Ureter (tissue), 1 donor: ENCODE measurements at regions not wholly inside any gene's neighbourhood (a gene's known extent, or its start where the extent isn't known, plus 50 kb on each side); places are given as distances from the start of the nearest gene placed in this dataset.

Experiments
- DNase-seq: peaks from one replicate; pipeline ENCODE4 v3.0.0-alpha.2; 2020; ENCODE audit warnings: low spot score
- donor health status: DM: yes; HTN: yes; CAD: no.

DNA sequence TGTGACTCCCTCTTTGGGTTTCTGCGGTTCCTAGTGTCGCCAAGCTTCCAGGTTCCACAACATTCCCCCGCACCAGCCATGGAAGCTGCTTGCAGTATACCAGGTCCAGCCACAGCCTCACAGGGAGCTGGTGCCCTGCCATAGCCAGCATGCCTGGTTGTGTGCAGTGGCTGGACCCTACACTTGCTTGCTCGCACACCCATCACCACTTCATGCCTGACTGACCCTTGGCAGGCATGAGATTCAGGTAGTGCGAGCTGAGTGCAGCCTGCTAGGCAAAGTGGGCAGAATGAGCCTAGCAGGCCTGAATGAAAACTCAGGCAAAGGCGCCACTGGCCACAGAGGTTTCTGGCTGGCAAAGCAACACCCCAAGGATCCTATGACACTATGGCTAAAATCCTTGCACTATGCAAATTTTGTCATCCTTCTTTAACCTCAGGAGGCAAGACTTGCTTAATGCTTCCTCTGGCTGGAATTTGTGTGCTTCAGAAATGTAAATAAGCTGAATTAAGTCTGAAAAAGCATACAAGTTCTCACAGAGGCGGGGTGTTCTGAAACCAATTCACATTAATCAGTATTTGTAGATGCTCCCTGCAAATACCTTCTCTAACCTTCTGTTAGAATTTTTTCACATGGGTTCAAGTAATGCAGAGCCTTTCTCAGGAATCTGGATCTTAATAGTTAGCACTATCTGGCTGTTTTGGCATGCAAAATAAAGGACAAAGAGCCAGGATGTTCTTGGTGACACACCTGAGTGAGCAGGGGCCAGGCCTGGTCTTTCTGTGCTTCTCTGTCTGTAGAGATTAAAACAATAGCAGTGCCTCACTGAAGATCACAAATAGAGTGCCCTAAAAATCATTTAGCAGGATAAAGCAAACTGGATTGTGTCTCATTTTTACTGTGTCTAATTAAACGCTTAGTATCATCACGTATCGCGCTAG, 256.9 kb downstream of the GPATCH2 start:
- no peak for DNase-seq

DNA sequence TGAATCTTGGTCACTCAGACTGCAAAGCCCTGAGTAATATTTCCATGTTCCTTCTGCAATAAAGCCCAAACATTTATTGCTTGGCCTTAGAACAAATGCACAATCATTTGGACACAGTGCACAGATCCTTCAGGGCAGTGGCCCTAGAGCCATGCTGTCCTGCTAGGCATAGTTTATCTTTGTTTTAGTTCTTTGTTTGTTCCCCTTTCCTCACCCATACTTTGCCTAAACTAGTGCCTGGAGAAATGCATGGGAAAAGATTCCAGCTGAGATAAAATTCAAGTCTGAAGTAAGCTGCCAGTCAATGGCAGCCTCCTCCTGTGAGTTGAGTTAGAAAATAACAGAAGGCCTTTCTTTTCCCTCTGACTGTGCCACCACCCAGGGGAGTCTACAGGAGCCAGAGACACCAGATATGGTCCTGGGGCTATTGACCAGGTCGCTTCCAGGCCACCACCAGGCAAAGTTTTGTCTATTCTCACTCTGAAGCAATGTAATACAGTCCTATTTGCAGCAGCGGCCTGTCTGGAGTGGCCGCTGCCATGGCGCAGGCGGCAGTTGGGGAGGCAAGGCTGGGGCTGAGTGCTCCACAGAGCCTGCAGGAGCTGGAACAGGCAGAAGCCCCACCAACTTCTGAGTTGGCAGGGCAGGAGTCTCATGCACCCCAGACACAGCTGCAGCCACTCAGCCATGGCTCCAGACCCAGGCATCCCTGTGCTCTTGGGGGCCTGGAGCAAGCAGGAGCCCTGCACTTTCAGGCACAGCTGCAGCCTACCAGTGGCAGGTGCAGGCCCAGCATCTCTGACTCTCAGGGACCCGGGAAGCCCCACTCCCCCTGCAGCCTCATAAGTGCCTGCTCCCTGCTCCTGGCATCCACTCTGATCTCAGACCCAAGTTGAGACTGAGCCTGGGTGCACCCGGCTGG, 258.6 kb downstream of the GPATCH2 start:
- DNase-seq: no peak

DNA sequence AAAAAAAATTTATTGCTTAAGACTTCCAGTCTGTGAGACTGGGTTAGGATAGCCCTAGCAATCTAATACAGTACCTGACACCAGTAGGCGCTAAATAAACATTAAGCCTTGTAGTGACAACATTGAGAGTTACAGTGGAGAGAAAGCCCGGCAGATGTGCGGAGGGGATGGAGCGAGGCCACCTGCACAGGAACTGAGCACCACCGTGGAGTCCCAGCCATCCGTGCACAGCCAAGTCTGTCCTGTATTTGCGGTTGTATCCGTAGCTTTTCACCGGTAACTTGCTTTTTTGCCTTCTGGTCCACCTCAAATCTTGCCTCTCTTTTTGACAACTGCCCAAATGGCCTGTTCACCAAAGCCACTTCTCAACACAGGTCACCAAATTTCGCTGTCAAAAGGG, 260.1 kb downstream of the GPATCH2 start:
- DNase-seq: no peak

DNA sequence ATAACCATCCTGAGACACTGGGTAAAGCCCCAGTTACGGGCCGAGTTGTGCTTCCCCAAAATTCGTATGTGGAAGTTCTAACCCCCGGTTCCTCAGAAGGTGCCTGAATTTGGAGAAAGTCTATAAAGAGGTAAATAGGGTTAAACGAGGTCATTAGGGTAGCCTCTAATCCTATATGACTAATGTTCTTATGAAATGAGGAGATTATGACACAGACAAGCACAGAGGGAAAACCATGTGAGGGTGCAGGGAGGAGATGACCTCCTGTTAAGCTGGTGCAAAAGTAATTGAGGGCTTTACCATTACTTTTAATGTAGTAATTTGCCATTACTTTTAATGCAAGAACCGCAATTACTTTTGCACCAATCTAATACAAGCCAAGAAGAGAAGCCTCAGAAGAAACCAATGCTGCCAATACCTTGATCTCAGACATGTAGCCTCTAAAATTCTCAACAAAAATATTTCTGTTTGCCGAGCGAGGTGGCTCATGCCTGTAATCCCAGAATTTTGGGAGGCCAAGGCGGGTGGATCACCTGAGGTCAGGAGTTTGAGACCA, 260.8 kb downstream of the GPATCH2 start:
- DNase-seq: no peak

DNA sequence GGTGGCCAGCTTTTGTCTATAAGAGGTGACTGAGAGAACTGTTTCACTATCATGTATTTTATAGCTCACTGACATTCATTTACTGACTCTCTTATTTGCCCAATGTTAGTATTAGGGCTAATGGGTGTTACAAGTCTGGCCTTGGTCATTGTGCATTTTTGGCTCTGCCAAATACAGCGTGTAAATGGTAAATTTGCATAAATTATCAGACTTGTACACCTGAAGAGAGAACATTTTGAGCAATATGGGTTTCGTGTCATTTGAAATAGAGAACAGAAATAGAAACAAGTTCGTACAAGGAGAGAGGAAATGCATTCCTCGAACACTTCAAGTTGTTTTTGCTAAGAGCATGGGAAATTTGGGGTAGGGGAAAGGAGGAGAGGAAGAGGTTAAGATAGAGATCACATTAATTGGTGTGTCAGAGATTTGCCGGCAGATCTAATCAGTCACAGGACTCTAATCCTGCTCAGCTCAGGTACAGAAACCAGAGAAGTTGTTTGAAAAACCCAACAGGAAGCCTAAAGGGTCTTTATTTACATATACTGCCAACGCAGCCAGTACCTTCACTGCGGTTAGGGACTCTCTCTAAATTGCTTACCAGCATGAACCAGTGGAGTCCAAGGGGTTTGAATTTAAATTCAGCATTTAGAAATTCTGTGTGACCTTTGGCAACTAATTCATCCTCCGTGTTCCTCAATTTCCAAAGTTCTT, 261.5 kb downstream of the GPATCH2 start:
- no peak for DNase-seq

DNA sequence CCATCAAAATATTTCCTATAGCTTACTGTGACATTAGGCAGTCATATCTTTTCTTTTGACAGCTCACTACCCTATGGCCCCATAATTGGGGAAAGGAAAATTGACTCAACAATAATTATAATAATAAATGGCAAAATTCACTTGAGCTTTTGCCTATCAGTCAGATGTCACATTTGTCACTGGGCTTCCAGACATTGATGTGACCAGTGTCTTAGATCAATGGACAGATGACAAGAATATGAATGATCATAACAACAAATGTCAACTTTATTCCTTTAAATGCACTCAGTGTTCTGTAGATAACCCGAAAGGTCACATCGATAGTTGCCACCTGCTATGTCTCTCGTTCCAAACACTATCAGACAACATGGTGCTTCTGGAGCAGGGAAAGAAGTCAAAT, 266.7 kb downstream of the GPATCH2 start:
- no peak for DNase-seq

DNA sequence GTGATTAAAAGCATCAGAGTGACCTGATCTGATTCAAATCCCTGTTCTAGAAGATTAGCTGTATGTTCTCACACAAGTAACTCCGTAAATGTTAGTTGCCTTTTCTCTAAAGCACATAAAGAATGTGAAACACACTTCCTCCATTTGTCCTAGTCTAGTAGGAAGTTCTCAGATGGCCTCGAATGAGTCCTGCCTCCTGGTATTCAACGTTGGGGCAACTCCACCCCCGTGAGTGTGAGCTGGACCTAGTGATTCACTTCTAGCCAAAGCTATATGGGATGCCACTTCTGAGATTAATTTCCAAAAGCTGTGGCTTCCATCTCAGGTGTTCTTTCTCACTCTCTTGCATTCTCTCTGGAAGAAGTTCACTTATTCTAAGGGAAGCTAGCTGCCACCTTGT, 267.6 kb downstream of the GPATCH2 start:
- DNase-seq: no peak

DNA sequence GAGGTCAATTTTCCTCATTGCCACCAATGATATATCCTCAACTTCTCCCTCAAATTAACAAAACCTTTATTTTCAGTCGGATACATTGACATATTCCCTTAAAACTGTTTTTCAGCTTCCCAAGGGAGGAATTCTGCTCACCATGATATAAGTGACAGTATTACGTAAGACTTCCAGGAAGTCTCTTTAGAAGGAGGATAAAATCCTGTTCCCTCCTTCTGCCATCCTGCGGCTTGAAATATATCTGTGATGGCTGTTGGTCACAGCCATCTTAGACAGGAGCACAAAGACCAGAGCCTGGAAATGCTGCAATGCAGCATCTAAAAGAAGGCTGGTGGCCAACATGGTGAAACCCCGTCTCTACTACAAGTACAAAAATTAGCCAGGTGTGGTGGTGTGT, 270.4 kb downstream of the GPATCH2 start:
- DNase-seq: no peak

DNA sequence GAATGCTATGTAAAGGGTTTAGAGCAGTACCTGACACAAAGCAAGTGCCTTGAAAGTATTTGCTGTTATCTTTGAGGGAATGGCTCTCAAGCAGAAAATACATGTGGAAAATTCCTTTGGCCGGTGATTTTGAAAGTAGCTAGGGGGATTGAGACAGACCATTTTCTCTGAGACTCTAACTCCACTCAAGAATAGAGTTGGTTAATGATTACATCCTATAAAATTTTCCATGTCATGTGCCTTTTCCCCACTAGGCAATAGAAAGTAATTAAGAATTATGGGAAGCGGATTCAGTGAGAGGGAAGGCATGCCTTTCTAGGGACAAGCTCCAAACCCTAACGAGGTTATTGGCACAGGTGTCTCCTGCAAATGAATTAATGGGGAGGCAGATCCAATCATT, 276.0 kb downstream of the GPATCH2 start:
- DNase-seq: no peak

DNA sequence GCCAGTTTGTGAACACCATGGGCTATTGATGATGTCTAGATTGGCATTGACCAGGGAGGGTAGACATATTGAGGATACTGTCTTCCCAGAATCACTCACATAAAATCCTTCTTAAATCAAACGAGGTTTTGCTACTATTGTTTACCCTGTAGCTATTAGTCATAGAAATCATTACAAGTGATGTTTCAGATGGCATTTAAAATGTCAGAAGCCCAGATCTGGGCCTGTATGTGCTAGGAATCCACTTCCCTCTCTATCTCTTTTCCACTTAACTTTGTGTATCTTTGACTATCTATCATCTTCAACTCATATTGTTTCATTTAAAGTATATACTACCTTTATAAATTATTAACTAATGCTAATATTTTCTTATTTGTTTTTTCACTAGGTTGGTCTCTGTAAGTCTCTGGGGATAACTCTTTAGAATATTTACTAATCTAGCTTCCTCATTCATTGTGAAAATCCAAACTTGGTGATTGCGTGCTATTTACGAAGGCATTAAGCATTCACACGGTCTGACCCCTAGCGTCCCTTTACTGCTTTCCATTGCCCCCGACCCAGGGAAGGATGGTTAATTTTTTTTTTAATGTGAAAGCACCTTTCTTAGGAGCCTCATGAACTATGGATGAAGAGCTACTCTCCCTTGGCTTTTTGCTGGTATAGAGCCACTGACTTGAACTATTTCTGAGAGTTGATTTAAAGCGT, 281.8 kb downstream of the GPATCH2 start:
- no peak for DNase-seq

DNA sequence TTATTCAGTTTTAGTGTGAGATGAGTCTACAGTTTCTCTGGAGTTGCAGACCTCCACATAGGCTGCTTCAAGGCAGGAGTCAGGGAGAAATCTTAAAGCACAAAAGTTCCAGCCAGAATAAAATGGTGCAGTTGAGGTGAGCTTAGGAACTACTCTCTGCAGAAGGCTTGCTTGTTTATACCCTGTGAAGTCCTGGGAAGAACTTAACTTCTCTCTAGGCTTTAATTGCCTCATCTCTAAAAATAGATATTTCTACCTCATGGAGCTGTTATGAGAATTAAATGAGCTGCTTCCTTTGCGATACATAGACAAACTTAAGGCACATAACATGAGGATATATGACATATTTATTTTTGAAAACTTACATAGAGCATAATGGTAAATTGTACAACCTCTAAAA, 286.2 kb downstream of the GPATCH2 start:
- no peak for DNase-seq

DNA sequence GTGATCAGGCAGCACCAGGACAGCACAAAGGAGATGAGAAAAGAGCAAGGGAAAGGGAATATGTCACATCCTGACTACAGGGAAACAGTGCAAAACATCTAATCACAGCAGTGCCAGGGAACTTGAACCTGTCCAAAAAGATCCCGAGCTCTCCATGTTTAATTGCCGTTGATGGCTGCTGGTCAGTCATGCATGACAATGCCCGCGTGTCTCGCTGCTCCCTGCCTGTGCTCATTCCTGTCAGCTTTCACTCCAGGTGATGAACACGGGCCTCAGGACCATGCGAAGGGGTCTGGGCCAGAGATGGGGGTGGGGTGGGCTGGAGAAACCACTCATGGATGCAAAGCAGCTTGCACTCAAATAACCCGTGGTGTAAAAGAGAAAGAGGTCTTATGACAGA, 287.0 kb downstream of the GPATCH2 start:
- no peak for DNase-seq

DNA sequence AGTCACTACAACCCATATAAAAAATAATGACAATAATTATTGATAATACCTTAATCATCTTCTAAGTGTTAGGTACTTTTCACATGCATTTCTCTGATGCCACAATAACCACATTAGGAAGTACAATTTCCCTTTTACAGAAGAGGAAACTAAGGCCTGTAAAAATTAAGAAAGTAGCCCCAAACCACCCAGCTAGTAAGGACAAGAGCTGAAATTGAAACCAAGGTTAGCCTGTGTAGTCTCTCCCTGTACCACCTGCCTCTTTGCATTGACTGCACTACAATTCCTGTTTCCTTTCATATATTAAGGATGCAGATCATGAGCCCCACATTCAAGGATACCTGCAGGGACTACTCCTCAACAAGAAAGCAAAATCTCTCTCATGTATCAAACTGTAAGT, 288.8 kb downstream of the GPATCH2 start:
- no peak for DNase-seq

DNA sequence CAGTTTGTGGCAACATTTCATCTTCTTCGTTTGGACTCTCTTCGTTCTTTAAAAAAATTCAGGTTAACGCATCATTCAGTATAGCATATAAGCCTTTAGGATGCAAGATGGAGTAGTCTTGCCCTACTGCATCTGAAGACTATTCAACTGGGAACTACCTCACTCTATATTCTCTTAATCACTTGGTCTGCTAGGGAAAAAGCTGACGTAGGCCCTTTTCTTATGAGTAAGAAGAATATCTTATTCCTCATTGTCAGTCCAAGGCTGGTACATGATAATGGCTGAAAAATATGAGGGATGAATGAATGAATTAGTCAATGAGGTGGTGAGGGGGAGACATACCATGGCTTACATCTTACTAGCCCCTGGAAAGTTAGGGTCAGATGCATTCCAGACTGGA, 294.2 kb downstream of the GPATCH2 start:
- DNase-seq: no peak

DNA sequence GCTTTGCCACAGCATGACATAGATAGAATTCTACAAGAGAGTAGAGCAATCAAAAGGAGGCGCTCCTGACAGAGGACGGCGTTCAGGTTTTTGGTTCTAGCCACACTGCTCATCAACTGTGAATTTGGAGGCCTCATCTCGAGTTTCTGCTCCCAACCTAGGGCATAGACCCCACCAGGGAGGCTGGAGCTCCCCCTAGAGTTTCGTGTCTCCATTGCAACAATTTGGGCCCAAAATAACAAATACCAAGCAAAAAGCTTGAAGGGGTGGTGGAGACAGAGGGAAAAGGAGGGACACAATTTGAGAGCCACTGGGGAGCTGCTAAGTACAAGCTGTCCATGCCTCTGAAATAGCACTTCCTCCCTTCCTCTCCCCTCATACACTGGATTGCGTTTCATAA, 297.0 kb downstream of the GPATCH2 start:
- no peak for DNase-seq

DNA sequence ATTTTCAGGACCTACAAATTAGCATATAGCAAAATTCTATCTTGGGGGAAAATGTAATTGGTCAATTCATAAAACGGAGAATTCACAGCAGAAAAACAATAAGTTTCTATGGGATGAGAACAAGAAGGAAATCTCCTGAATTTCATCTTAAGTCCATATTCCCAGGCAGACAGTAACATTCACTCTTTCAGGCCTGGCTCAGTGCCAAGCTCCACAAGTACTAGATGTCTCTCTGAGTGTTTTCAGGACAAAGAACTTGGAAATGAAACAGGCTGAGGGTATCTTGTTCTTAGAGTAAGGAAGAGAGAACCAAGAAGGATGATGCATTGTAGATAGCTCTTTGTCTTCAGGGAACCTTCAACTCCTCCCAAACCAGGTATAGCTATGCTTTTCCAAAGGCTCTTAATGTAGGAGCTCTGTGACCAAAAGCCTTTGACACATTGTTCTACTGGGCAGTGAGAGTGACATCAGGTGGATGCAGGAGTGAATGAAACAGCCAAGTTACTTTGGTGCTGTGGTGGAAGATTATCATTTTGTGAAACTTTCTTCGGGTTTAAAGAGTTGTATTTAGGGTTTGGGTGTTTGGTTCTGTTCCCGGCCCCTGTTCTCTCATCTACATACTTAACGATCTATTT, 298.3 kb downstream of the GPATCH2 start:
- no peak for DNase-seq

DNA sequence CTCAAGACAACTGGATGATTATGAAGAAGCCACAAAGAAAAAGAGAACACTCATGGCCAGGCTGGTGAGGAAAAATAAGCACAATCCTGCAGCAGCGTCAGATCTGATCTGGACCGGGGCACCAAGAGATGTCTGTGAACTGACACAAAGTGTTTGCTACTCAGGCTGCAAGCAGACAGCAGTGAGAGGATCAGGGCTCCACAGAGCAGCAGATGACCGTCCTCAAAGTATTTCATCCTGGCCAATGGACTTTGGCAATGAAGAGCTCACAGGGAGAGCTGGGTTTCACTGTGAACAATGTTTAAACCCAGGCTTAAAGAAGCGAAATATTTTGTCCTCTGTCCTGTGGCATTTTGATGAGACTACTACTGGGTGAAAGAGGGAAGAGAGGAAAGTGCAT, 299.2 kb downstream of the GPATCH2 start:
- DNase-seq: no peak

DNA sequence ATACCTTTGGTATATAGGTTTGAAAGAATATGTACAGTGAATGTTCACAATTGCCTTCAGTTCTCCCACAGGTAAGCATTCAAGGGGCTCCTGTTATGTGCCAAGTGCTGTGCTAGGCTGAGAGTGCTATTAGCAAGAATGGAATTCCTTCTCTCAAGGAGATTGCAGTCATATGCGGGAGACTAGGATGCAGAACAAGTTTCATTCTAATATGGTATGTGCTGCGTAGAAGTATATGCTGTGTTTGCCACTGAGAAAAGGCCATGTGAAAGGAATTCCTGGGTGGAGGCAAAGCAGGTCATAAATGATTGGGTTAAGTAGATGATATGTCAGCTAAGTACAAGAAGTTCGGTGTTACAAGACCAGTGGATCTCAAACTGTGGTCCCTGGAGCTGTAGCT, 303.0 kb downstream of the GPATCH2 start:
- no peak for DNase-seq

DNA sequence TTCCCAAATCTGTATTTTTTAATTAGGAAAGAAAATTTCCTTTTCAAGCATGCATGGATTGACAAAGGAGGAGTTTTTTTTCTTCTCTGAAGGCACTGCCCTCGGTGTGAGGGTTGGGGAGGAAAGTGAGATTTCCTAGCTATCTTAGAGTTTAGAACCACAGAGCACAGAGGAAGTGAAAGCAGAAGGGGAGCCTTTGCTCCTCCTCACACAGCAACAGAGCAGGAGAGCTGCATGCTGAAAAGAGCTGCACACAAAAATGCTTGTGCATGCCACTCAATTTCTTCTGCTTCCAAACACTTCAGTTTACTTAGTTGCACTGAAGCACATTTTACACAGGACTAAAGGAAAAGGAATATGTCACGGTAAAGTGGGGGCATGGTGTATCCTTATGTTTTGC, 308.1 kb downstream of the GPATCH2 start:
- DNase-seq: no peak

DNA sequence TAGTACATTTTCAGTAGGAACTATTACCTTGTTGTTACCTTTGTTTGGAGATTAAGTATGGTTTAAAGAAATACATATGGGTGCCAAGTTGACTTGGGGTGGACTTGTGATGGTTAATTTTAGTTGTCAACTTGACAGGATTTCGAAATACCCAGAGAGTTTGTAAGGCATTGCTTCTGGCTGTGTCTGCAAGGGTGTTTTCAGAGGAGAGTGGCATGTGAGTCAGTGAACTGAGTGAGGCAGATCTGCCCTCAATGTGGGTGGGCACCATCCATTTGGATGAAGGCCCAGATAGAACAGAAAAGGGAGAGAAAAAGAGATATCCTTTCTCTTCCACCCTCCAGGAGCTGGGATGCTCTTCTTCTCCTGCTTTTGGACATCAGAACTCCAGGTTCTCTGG, 315.5 kb downstream of the GPATCH2 start:
- no peak for DNase-seq

DNA sequence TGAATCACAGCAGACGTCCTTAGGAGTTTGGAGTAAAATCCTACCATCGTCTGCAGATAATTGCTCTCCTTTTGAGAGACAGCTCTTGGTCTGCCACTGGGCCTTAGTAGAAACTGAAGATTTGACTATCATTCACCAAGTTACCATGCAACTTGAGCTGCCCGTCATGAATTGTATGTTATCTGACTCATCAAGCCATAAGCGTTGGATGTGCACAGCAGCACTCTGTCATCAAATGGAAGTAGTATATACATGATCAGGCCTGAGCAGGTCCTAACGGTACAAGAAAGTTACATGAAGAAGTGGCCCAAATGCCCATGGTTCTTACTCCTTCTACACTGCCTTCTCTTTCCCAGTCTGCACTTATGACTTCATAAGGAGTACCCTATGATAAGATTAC, 317.8 kb downstream of the GPATCH2 start:
- DNase-seq: no peak
